A549 (cell line): ENCODE measurements at regions not wholly inside any gene's neighbourhood (a gene's known extent, or its start where the extent isn't known, plus 50 kb on each side); places are given as distances from the start of the nearest gene placed in this dataset.
"Not testable (repeated sequence)": the region's sequence is repeated elsewhere in the genome, so short reads cannot be mapped to it uniquely, and the experiment has no call there.

ENCODE experiments used
- CBX8 ChIP-seq: fragments of 200-600 bp; sonication (generic); IDR thresholded peaks from 2 replicates; pipeline ENCODE4 v1.6.1; 2016
- JUNB ChIP-seq: fragments of >200 bp; sonication (Bioruptor Twin); formaldehyde crosslinking; IDR thresholded peaks from 2 replicates; pipeline ENCODE4 v1.6.1; 2016
- KDM1A ChIP-seq: fragments of 200-600 bp; sonication (generic); IDR thresholded peaks from 2 replicates; pipeline ENCODE4 v1.6.1; 2016; ENCODE audit warnings: low read depth, mild to moderate bottlenecking
- POLR2A ChIP-seq: IDR thresholded peaks from 2 replicates; pipeline ENCODE4 v1.6.1; 2012; ENCODE audit warnings: mild to moderate bottlenecking, low read length
- POLR2AphosphoS2 ChIP-seq: conservative IDR thresholded peaks from 2 replicates; pipeline ENCODE4 v1.6.1; 2012; ENCODE audit warnings: low read length, improper control_type of control experiment, inconsistent platforms
- RARB ChIP-seq: fragments of 250-450 bp; sonication (Bioruptor Pico); IDR thresholded peaks from 2 replicates; pipeline ENCODE4 v1.8.0; 2021; ENCODE audit warnings: mild to moderate bottlenecking, moderate library complexity
- RNF2 ChIP-seq: fragments of 200-600 bp; sonication (generic); IDR thresholded peaks from 2 replicates; pipeline ENCODE4 v1.6.1; 2016; ENCODE audit warnings: low read depth, mild to moderate bottlenecking, antibody characterized with exemption, moderate library complexity, borderline replicate concordance
- SMC3 ChIP-seq: fragments of >200 bp; sonication (Bioruptor Twin); formaldehyde crosslinking; IDR thresholded peaks from 3 replicates; pipeline ENCODE4 v1.6.1; 2018; ENCODE audit warnings: inconsistent platforms
- TF ChIP-seq, protein P1 (sequence below): fragments of >200 bp; sonication (Bioruptor Twin); formaldehyde crosslinking; IDR thresholded peaks from 3 replicates; pipeline ENCODE4 v1.5.1; 2016
- TF ChIP-seq, protein P2 (sequence below): IDR thresholded peaks from 2 replicates; pipeline ENCODE4 v1.6.1; 2012
- TF ChIP-seq, protein P3 (sequence below): fragments of 250-450 bp; sonication (Bioruptor Pico); IDR thresholded peaks from 2 replicates; pipeline ENCODE4 v1.5.0; 2021; ENCODE audit warnings: mild to moderate bottlenecking, moderate library complexity, borderline replicate concordance

DNA sequence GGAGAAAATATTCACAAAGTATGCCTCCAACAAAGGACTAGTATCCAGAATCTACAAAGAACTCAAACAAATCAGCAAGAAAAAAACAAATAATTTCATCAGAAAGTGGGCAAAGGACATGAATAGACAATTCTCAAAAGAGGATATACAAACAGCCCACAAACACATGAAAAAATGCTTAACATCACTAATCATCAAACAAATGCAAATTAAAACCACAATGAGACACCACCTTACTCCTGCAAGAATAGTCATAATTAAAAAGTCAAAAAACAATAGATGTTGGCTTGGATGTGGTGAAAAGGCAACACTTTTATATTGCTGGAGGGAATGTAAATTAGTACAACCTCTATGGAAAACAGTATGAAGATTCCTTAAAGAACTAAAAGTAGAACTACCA, 63.8 kb upstream of the IKZF1 start:
- TF ChIP-seq RNF2; POLR2A; KDM1A; SMC3; JUNB; POLR2AphosphoS2; RARB (CRISPR knock-in tag); CBX8: not testable (repeated sequence)
- TF ChIP-seq, protein P1, sequence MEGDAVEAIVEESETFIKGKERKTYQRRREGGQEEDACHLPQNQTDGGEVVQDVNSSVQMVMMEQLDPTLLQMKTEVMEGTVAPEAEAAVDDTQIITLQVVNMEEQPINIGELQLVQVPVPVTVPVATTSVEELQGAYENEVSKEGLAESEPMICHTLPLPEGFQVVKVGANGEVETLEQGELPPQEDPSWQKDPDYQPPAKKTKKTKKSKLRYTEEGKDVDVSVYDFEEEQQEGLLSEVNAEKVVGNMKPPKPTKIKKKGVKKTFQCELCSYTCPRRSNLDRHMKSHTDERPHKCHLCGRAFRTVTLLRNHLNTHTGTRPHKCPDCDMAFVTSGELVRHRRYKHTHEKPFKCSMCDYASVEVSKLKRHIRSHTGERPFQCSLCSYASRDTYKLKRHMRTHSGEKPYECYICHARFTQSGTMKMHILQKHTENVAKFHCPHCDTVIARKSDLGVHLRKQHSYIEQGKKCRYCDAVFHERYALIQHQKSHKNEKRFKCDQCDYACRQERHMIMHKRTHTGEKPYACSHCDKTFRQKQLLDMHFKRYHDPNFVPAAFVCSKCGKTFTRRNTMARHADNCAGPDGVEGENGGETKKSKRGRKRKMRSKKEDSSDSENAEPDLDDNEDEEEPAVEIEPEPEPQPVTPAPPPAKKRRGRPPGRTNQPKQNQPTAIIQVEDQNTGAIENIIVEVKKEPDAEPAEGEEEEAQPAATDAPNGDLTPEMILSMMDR, result not testable (repeated sequence)
- TF ChIP-seq, protein P2, sequence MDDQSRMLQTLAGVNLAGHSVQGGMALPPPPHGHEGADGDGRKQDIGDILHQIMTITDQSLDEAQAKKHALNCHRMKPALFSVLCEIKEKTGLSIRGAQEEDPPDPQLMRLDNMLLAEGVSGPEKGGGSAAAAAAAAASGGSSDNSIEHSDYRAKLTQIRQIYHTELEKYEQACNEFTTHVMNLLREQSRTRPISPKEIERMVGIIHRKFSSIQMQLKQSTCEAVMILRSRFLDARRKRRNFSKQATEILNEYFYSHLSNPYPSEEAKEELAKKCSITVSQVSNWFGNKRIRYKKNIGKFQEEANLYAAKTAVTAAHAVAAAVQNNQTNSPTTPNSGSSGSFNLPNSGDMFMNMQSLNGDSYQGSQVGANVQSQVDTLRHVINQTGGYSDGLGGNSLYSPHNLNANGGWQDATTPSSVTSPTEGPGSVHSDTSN, result not testable (repeated sequence)
- TF ChIP-seq, protein P3, sequence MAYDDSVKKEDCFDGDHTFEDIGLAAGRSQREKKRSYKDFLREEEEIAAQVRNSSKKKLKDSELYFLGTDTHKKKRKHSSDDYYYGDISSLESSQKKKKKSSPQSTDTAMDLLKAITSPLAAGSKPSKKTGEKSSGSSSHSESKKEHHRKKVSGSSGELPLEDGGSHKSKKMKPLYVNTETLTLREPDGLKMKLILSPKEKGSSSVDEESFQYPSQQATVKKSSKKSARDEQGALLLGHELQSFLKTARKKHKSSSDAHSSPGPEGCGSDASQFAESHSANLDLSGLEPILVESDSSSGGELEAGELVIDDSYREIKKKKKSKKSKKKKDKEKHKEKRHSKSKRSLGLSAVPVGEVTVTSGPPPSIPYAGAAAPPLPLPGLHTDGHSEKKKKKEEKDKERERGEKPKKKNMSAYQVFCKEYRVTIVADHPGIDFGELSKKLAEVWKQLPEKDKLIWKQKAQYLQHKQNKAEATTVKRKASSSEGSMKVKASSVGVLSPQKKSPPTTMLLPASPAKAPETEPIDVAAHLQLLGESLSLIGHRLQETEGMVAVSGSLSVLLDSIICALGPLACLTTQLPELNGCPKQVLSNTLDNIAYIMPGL (CRISPR knock-in tag), result not testable (repeated sequence)
